ENCODE measurements at regions not wholly inside any gene's neighbourhood (a gene's known extent, or its start where the extent isn't known, plus 50 kb on each side); places are given as distances from the start of the nearest gene placed in this dataset.

DNA sequence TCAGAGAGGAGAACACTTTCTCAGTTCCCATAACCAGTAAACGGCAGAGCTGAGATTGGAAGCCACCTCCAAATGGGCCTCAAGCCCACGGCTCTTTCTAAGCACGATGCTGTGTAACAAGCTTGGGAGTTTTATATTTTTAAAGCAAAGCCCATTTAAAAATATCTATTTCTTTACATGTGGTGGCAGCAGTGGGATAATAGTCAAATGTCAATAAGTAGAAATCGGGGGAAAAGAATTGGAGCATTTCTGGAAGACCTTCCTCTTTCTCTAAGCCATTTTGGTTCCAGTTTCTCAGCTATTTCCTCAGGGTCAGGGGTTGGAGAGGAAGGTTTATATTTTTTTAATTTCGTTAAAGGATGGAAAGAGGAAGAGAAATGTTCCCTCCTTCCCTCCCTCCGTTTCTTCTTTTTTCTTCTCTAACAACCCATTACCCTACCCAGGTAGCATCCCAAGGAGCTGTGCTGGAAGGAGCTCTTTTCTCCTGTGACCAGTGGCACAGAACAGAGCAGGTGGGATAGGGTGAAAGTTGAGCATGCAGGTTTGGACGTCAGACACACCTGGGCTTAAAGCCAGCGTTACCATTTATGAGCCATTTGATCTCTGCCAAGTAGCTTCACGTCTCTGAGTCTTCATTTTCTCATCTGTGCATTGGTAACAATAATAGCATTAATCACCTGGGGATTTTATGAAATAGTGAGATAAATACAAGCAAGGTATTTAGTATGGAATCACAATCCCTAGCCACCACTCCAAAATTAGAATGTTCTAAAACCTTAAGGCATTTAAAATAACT, 515.7 kb downstream of the RPS24 start:
- DNase-seq = peak; percentile 51

DNA sequence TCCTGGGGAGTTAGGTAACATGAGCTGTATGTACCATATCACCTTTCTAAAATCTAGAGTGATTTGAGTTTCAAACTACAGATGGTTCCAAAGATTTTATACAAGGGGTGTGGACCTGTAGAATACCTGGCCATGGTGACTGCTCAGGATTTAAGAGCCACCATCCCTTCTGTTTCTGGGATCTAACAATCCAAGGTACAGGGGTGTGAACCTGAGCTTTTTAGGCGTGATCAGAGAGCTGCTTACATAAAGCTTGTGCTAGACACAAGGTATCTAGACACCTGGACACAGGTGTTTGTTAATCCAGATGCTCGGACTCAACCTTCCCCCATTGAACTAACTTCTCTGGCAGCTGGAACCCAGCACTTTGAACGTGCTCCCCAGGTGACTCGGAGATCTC, 516.4 kb downstream of the RPS24 start:
- DNase-seq = no peak

DNA sequence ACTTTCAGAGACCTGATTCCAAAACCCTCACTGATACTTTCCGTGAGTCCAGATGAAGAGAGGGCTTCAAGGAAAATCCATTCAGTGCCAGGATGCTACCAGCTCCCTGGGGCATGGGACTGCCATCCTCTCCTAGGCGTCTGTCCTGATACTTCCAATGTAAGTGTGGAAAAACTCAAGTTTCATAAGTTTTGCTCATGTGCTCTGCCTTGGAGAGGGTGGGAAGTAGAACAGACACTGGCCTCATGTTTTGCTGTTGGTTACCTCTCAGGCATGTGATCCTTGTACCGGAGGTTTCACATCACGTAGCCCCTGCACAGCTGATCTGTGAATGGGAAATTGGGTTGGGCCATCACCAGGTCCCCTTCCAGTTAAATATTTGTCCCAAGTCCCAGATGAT, 517.1 kb downstream of the RPS24 start:
- no peak for DNase-seq

DNA sequence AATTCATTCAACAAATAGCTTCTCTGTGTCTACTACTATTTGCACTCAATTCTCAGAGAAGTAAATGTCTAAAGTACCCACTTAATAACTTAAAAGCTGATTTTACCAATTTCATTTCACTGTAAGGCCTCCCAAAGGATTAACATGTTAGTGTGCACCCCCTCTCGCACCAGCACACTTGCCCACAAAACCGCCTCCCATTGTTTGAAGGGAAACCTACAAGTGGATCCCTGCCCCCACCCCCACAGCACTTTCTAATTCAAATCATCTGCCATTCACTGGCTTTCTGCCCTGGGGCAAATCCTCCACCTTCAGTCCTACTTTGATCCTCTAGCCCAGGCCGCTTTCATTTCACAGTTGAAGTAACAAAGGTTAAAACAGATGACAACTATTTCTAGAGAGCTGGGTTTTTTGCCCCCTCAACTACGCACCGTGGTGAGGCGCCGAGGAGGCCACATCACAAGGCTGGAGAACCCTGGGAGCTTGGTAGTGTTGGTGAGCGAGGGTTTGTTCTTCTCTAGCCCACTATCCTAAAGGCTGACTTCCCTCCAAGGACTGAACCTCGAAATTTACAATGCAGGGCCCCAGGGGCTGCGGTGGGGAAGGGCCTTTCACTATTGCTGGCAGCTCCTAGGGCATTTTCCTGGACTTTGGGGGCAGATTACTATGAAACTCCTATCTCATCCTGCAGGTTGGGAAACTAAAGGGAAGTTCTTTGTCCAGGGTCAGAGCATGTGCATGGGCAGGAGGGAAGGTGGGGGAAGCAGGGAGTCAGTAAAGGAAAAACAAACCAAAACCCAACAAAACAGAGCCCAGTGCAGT, 517.4 kb upstream of the ZMIZ1 start:
- DNase-seq = no peak

DNA sequence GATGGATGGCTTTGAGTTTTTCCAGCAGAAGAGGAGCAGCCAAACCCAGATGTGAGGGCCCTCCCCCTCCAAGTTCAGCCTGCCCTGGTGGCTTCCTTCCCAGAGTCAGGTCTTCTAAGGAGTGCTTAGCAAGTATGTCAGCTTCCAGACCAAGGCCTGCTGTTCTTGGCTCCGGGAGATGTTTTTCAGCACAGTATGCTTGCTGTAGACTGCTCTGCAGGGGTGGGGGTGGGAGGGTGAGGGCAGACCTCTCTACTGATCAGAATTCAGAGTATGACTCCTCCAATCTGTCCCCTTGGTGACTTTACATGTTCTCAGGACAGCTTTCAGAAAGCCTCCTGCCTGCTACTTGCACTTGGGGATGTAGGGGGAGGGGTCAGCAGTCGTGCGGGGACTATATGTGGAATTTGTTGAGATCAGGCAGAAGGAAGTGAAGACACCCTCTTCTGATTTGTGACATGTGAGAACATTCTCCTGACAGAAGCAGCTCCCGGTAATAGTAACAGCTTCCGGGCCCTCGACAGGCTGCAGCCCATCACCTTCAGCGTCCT, 516.4 kb upstream of the ZMIZ1 start:
- no peak for DNase-seq

DNA sequence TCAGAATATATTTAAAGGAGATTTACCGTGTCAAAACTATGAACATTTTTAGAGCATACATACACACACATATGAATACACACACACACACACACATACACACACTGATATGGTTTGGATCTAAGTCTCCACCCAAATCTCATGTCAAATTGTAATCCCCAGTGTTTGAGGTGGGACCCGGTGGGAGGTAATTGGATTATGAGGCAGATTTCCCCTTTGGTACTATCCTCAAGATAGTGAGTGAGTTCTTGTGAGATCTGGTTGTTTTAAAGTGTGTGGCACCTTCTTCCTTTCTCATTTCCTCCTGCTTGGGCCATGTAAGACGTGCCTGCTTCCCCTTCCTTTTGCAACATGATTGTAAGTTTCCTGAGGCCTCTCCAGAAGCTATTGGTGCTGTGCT, 515.0 kb upstream of the ZMIZ1 start:
- no peak for DNase-seq

DNA sequence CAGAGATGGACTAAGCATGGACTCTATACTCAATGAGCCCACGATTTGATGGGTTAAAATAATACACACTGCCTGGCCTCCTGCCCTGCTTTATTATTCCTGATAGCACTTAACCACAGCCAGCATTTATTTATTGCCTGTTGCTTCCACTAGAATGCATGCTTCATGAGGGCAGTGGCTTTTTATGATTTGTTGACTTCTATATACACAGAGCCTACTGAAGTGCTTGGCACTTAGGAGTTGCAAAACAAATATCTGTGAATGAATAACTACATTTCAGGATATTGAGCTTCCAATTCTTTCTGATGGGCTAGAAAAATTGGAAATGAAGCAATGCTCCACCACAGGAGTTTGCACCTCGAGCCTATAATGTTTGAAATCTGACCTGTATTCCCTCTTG, 513.6 kb upstream of the ZMIZ1 start:
- DNase-seq = no peak

DNA sequence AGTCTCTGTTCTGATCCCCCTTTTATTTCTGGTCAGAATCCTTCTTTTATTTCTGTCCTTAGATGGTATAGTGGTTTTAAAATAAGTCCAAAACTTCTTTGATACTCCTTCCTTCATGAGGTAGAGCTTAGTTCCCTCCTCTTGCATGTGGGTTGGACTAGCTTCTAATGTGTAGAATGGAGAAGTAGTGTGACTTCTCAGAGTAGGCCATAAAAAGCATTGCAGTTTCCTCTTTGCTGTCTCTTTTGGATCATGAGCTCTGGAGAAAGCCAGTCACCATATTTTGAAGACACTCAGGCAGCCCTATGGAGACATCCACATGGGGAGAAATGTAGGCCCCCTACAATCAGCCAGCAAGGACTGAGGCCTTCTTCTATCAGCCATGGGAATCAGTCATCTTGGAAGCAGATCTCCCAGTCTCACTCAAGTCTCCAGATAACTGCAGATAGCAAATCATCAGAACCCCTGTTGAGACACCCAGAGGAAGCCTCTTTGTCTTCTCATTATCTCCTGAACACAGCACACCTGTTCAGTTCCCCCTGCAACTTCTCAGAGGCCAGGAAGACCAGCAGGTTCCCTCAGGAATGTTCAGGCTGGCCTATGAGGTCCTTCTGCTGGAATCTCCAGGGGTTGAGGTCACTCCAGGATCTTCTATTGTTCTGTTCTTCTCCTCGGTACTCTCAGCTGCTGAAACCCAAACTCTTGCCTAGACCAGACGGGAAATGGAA, 511.9 kb upstream of the ZMIZ1 start:
- DNase-seq = peak; percentile 86

DNA sequence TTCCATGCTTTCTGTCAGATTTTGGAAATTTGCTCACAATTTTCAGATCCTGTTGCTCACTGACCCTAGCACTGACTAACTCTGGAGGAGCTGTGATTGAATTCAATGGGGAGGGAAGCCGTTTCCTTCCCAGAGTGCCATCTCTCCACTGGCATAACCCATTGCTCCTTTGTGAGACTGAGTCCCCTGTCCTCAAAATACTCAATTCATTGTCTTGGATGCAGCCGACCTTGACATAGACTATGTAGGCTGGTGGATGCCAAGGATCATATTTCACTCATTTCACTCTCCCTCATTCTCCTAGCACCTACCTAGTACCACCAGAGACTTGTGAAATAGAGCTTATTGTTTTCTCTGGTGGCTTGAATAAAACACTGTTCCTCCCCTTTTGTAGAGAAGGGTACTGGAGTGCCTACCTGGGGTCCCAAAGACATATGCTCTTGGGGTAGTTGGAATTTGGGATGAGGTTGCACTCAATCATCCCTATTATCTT, 511.3 kb upstream of the ZMIZ1 start:
- no peak for DNase-seq

DNA sequence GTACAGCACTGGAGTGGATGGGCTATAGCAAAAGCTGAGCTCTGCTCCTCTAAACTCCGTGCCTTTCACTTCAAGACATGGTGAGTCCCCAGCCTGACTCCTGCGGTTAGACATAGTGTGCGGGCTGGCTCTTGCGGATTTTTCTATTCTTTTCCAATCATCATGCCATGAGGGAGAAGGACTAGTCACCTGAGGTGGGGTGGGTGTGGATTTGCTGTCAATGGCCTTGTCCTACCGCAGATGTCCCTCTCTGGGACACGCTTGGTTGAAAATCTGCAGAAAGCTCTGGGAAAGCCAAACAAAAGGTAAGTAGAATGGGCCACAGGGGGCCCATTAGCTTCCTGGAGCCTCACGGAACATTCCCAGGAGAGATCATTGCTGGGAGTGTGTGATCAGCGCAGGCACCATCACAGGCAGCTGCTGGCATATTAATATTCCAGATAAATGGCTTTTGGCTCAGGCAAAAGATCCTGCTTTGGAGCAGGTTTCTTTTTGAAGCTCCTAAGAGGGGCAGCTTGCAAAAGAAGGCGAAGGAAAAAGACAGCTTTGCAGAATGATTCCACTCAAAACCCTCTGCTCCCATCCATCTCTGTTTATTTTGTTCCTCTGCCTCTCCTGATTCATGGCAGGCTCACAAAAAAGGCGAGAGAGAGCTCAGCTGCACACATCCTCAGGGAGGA, 509.0 kb upstream of the ZMIZ1 start:
- DNase-seq = no peak

DNA sequence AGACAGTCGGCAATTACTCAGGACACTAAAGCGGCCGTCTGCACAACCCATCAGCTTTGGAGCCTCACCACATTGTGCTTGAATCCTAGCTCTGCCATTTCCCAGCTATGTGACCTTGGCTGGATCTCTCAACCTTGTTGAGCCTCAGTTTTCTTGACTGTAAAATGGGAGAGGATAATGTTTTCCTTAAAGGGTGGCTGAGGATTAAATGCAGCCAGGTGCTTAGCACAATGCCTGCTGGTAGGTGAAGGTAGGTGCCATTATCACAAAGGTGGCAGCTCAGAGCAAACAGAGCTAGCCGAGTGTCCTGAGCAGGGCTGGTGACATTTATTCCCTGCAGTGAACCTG, 508.5 kb upstream of the ZMIZ1 start:
- no peak for DNase-seq

DNA sequence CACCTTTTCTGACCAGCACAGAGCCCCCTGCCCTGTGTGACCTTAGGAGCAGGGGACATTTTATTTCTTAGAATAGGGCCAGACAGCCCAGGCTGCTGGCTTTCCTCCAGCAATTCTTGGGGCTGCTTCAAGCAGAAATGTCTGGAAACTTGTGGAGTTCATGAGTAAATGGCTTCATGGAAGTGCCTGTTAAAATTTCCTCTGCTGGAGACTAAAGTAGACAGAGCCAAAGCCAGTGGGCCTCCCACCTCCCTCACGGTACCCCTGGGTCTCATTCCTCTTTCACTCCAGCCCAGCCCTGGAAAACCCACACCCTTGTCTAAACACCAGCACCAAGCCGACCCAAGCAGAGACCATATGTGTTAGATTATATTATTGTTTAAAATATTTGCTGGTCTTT, 505.5 kb upstream of the ZMIZ1 start:
- no peak for DNase-seq

DNA sequence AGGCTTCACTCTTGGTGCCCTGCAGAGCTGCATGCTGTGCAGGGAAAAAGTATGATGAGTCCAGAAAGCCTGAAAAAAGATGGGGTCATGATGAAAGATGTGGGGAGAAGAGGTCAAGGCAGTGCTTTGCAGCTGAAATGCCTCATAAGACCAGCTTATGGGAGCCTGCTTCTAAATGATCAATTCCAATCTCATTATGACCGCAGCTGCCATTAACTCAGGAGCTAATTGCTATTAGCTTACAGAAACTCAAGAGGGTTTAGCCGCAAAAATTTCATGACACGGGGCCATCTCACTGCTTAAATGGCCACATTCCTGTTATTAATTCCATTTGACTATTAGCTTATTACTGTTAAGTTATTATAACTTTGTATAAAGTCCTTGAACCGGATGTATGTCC, 502.9 kb upstream of the ZMIZ1 start:
- DNase-seq = no peak

DNA sequence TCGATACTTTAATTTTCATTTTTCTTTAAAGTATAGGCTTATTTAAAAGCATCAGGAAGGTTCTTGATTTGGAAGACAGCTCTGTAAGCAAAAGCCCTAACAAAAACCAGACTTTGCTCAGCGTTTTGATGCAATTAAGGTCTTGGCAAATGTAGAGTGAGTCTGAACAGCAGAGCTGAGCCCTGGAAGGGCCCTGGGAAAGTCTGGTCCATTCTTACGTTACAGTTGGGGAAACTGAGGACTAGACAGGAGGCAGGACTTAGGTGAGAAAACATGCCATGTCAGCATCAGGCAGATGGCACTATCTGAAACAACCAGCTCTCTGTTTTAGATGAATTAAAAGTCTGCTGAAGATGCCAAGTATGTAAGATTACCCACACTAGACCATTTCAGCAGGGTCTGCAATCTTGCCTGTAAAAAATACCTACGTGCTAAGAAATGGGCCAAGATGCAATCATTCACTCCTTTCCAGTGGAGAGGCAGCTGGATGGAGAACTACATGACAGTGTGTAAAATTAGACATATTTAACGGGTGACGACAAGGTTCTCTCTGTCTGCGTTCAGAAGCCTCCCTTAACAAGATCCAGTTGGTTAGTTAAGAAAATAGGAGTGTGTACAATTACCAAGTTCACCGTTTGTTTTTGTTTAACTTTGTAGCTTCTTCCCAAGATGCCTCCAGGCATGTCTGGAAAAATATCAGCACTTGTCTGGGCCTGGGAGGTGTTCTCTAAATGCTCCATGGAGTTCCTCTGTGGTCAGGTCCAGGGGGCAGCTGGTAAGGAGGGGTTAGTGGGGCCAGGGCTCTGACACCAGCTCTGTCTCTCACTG, 502.3 kb upstream of the ZMIZ1 start:
- DNase-seq = no peak

DNA sequence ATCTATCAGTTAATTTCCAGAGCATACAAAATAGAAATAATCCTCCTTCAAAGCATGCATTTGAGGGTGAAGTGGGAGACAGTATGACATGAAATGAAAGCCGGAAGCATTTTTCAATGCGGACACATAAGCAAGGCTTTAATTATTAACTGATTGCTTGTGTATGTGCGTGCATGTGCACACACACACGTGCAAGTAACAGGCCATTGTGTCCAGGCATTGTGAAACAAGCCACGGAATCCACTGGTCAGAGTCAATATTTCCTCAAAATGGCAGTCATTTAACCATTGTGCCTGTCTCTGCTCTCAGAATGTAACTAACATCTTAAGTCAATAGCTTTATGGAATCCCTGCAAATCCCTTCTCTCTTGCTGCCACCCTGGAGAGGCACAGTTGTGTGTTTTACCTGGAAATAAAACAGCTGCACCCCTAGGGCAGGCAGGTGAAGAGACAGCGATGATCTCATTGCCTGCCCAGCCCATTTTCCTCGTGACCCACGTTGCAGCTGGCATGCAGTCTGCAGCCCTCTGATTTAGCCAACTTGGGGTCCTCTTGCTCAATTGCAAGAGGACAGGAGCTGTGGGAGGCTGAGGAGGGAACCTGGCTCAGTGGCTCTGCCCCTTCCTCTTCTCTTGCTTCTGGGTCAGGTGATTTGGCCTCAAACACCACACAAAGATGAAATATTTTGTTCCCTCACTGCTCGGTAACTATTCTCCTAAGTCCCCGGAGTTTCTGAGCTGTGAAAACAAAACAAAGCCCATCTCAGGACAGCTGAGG, 500.9 kb upstream of the ZMIZ1 start:
- DNase-seq = peak; percentile 31

DNA sequence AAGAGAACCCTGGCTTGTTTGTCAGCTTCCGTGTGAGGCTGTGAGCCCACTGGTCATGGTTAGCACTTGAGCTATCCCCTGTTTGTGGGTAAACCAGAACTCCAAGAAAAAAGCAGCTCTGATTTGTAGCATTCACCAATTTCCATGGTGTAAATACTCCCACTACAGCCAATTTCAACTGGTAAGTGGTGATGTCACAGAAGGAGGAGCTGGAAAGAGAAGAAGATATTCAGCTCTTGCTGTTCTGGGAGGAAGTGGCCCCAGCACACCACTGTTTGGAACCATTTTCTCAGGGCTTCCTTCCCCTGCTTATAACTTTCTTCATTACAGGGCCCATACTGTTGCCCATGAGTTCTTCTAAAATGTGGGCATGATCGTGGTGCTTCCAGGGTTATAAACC, 500.1 kb upstream of the ZMIZ1 start:
- DNase-seq = peak; percentile 66

DNA sequence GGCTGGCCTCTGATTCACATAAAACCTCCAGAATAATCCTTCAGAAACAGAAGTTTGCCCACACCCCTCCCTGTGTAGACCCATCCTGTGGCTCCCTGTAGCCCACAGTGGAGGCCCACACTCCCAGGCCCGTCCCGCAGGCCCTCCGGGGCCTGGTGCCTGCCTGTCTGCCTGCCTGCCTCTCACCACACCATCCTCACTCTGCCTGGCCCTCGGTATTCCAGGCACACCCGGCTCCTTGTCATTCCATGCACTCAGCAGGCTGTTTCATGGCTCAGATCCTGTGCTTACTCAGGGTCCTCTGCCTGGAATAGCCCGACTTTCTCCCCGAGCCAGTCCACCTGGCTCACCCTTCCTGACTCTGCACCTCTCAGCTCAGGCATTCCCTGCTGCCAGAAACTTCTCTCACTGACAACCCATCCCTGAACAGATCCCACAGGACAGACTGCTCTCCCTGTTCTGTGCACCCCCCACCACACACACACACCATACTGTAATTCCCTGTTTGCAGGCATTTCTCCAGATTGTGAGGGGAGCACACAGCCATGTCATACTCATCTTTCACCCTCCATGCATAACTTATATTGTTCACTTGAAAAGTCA, 498.0 kb upstream of the ZMIZ1 start:
- DNase-seq = no peak

DNA sequence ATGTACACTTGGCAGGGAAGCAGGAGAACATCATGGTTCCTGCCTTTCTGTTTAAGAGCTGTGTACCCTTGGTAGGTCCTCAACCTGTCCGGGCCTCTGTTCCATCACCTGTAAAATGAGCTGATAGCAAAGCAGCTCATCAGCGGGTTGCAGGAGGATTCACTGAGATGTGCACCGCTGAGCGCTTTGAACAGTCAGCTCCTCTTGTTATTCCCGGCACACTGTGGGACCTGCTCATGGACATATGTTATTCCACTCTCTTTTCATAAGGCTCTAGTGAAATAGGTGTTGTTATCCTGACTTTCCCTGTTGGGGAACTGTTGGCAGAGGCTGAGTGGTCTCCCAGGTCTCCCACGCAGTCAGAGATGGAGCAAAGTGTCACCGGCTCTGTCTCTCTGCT, 497.5 kb upstream of the ZMIZ1 start:
- DNase-seq = no peak

DNA sequence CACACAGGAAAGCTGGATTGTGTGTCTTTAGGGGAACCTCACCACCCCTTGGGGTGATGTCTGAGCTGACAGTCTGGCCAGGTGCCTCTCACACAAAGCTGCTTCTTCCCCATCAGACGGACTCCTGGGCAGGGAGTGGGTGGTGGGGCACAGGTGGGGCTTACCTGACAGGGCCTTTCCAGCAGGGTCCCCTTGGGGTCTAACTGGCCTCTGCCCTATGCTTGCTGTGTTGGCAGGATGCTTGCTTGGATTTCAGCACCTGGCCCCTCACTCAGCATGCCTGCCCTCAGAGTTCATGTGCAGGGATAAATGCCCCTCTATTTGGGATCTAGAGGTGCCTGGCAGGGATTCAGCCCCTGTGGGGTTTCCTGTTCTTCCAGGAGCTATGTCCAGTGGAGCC, 496.9 kb upstream of the ZMIZ1 start:
- DNase-seq = no peak

DNA sequence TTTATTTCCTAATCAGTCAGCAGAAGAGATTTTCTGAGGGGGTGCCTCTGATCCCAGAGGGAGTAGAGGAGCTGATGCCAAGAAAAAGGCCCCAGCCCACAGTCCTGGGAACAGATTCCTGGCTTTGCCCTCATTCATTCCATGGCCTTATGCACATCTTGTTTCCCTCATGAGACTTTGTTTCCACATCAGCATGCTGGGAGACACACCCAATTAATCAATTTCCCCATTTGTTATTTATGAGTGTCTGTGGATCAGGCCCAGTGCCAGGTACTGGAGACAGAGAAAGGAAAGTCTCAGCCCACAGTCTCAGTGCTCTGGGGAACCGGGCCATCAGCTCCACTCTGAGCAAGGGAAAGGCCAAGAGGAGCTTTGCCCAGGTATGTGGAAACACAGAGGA, 496.2 kb upstream of the ZMIZ1 start:
- DNase-seq = no peak

DNA sequence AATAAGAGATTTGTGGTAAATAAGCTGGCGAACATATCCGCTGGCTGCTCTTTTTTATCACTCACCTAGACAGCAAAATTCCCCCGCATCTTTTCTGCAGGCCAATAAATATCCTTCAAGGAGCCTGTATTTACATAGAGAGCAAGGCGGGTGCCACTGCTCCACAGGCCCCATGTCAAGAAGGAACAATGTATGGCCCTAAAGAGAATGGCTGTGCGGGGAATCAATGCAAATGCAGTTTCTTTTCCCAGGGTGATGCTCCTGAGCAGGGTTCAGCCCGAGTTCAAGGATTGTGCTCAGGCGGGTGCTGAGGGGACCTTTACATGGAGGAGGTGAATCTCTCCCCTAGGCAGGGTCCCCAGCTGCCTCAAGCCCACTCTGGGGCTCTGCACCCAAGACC, 494.2 kb upstream of the ZMIZ1 start:
- no peak for DNase-seq
